HG03139 (cell line): ENCODE measurements at regions not wholly inside any gene's neighbourhood (a gene's known extent, or its start where the extent isn't known, plus 50 kb on each side); places are given as distances from the start of the nearest gene placed in this dataset.

Experiments used
- ATAC-seq: cut with Tn5 transposase; IDR thresholded peaks from one replicate; pipeline ENCODE4 v1.9.1; 2021; ENCODE audit not compliant: unreplicated experiment

GRCh38 chr18:37734406-37734805 lies 168.8 kb upstream of the CELF4 start:
- ATAC-seq = no peak

DNA sequence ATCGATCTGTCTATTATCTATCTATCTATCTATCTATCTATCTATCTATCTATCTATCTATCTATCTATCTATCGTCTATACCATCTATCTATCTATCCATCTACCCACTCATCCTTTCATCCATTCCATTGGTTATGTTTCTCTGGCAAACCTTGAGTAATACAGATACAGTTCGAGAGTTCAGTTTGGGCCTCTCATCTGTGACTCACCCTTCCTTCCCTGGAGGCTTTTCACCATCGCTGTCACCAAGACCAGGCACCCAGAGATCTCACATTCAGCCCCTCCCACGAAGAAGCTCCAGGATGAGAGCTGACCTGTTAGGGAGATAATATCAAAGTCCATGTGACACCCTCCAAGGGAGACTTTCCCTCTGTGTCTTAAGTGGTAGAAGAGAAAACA lies 164.1 kb upstream of the CELF4 start:
- ATAC-seq = no peak

DNA sequence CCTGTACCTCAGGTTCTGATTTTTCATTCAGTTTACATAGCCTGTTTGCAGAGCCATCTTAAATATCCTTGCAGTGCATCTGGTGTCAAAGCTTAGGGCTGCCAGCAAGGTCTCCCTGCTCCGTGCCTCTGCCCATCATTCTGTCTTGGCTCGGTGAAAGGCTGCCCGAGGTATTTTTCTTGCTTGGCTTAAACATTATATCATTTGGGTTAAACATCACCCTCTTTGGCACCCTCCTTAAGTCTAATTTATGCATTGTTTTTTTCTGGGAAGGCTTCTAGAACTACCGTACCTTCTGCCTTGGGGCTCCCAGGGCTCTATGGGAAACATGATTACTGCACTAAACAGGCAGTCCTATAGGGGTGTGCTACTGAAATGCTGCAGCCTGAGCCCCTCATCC lies 158.6 kb upstream of the CELF4 start:
- ATAC-seq = no peak

DNA sequence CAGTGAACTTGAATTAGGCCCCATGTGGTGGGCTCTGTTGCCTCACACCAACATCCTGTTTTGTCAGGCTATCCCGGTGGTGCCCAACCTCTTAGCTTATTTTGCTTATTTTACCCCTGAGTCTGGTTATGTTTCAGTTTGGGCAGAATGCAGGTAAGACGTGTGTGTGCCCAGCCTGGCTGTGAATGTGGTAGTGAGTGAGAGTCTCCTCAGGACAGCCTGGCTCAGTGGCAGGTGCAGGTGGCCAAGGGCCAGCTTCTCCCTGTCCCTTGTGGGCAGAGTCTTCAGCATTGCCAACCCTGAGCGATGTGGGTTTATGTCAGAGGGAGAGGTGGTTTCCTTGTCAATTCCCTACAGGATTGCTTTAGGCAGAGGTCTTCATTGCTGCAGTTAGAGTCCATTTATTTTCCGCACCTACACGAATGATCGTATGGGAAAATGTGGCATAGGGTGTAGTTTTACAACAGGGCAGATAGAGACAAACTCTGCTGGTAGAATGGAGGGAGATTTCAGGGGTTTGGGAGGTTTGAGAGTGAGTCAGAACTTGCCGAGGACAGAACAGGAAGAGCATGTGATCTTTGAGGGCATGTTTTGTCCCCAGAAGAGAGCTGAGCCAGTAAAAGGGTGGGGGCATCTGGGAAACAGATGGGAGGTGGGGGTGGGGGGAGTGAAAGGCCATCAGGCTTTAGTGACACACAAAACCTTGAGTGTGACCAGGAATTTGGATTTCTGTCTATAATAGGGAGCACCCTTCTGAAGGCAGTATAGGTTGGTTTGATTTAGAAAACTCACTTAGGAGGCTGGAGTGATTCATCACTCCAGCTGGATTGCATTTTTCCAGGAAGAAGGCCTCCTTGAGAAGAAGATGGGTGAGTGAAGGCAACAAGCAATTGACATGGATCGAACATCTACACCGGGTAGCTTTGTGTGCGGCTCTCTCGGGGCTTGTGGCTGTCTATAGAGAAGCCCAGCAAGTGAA lies 156.2 kb upstream of the CELF4 start:
- no peak for ATAC-seq

- ATAC-seq = no peak
Measured at GRCh38 chr18:37720663-37721062, 155.1 kb upstream of the CELF4 start.

DNA sequence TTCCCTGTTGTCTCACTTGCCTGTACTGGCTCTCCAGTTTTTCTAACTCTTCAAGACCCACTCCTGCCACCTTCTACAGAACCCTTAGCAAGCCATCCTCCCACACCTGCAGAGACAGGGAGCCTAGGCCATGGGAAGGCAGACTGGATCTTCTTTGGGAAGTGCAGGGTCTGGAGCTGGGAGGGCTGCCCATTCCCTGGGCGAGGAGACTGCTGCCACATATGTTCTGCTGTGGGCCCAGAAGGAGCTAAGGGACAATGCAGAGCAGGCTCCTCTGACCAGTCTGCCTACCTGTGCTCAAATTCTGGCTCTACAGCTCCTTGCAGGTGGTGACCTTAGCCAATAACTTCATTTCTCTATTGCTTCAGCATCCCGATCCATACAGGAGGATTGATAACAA lies 152.1 kb upstream of the CELF4 start:
- ATAC-seq = no peak

- no peak for ATAC-seq
Measured at GRCh38 chr18:37717098-37717497, 151.5 kb upstream of the CELF4 start.

GRCh38 chr18:37716106-37716735 lies 150.6 kb upstream of the CELF4 start:
- no peak for ATAC-seq

GRCh38 chr18:37714691-37715090 lies 149.1 kb upstream of the CELF4 start:
- no peak for ATAC-seq

DNA sequence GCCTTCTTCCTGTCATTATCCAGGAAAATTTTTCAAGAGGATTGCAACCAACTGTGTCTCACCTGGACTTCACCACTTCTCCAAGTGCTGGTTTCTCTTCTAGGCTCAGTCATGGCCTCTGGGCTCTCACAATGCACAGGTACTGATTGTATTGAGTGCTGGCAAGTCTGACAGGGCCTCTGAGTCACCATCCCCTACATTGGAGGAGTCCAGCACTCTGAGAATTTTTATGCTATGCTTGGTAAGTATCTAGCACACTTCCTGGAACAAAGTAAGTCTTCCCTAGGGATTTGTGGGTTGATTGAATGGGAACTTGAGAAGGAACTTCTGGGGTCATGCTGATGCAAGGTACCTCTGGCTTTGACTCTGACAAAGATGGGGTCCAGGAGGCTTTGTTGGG lies 147.2 kb upstream of the CELF4 start:
- ATAC-seq = no peak

DNA sequence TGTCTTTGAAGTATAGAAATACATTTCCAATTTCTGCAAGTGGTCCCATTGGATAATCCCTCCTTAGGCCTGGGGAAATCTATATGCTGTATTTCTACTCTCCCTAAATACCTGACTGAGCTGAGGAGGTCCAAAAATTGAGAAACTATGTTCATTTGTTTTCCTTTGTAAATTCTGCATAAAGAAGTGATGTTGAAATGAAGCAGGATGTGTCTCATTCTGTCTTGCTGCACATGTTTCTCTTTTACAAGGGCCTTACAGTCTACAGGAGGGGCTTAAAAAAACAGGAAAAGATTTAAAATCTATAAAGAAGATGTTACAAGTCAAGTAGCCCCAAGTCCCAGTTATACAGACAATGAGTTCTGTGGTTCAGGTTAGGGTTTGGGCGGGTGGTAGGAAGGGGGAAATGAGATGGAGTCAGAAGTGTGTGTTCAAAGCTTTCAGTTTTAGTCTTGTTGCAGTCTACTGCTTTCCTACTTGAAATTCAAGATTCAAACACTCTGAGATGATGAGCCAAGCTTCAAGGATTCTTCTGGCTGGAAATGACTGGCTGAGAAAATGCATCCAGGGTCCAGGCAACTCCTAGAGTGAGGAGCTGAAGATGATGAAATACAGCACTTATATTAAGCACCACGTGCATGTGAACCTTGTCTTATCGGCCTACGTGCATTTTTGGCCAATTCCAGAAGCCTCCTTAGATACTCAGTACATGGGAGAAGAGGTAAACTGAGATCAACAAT lies 146.3 kb upstream of the CELF4 start:
- no peak for ATAC-seq

DNA sequence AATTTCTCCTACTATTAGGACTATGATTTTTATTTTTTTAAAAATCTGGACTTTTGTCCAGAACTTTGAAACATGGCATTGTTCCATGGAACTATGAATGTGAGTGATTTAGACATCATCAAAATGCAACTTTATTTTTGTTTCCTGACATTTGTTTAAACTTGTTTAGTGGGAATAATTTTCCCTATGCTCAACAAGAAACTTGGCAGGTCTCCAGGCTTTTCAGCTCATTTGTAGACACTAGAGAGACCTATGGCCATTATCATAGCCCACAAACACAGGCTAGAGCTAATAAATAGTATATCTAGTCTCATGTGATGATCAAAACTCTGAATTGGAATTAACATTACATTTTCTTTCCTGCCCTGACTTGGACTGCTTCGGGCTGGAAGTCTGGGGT lies 145.1 kb upstream of the CELF4 start:
- ATAC-seq = no peak

DNA sequence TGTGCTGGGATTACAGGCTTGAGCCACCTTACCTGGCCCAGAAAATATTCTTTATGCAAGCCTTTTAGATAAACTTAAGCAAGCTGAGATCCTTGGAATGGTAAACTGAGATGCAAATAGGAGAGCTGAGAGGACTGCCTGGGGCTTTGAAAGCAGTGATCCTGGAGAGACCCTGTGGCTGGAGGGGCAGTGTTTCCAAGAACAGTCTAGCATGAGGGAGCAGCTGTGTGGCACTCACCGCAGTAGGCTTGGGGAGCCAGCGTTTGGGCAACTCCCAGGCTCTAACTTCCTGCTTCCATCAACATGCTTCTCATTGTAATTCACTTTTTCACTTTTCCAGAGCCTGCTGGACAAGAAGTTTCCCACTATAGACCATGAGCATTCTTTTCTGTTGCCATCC lies 144.1 kb upstream of the CELF4 start:
- ATAC-seq = no peak

GRCh38 chr18:37705016-37705415 lies 139.4 kb upstream of the CELF4 start:
- ATAC-seq = no peak

DNA sequence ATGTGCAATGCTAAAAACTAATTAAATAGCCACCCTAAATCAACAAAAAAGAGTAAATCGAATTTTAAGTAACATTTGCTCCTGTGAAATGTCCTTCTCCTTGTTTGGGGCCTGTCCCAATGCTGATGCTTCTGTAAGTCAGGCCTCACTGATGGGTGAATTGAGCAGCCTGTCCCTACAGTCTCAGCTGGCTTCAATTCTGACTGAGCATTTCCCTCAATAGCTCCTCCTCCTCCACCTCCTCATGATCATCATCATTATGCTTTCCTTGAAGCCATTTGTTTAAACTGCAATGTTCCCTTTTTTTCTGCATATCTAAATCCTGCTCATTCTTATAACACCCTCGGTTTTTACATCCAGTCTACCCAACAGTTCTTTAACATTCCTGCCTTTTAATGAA lies 137.2 kb upstream of the CELF4 start:
- ATAC-seq = no peak

DNA sequence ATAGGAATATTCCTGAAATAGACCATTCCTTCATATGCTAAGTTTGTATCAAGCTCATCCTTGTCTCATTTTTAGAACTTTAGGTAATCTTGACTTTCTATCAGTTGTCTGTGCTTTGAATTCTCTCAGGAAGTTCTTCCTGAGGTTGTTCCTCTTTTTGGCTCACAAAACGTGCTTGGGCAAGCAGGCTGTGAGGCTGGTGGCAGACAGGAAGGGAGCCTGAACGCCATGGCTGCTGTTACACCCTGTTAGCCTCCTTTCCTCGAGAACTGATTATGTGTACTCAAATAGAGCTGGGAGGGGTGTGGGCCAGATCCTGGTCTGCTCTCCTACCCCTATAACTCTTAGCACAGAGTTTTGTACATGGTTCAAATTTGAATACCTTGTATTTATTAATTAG lies 136.4 kb upstream of the CELF4 start:
- ATAC-seq = no peak

- no peak for ATAC-seq
Measured at GRCh38 chr18:37698508-37699040, 133.0 kb upstream of the CELF4 start.

DNA sequence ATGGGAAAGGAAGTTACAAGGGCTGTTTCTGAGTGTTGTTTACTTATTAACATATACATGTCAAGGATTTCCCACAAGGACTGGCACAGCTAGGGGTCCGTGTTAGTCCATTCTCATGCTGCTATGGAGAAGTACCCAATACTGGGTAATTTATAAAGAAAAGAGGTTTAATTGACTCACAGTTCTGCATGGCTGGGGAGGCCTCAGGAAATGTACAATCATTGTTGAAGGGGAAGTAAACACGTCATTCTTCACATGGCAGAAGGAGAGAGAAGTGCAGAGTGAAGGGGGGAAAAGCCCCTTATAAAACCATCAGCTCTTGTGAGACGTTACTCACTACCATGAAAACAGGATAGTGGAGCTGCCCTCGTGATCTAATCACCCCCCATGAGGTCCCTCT lies 128.9 kb upstream of the CELF4 start:
- no peak for ATAC-seq

GRCh38 chr18:37691162-37691561 lies 125.6 kb upstream of the CELF4 start:
- no peak for ATAC-seq

DNA sequence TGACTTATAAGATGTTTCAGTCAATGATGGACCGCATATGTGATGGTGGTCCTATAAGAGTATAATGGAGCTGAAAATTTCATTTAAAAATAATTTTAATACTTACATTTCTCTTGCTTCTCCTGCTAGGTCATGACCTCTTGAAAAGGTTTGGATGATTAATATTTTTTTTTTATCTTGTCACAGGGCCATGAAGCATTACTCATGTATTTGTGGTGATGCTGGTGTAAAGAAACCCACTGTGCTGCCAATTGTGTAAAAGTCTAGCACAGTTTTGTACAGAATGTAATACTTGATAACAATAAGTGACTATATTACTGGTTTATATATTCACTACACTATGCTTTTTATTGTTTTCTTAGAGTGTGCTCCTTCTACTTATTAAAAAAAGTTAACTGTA lies 124.2 kb upstream of the CELF4 start:
- ATAC-seq = no peak

GRCh38 chr18:37684590-37684989 lies 119.0 kb upstream of the CELF4 start:
- no peak for ATAC-seq

GRCh38 chr18:37684183-37684582 lies 118.6 kb upstream of the CELF4 start:
- ATAC-seq = no peak
